ENCODE measurements at regions not wholly inside any gene's neighbourhood (a gene's known extent, or its start where the extent isn't known, plus 50 kb on each side); places are given as distances from the start of the nearest gene placed in this dataset.

GRCh38 chr22:19645391-19645790 lies 68.9 kb upstream of the SEPTIN5 start:
- no peaks in the 10 kb centered on the region for H3K27me3 ChIP-seq
- peaks cover 0 to 18% (median 0%) of the 10 kb centered on the region in 4 donors for H3K9me3 ChIP-seq
- no peaks in the 10 kb centered on the region for H3K4me1 ChIP-seq
- H3K4me3 ChIP-seq, result no peak overlapping the region
- no peaks in the 10 kb centered on the region for H3K36me3 ChIP-seq
- DNase-seq, result peak in 1 of 3 donors; percentile 25
- TF ChIP-seq POLR2A (IDR thresholded peaks at IDR 0.05) (no peak), CTCF (IDR thresholded peaks at IDR 0.05) (no peak)
- no peak overlapping the region for H3K27ac ChIP-seq

- no peak for DNase-seq
Observed at GRCh38 chr22:19645905-19646304, 68.4 kb upstream of the SEPTIN5 start.

GRCh38 chr22:19646383-19646782 lies 67.9 kb upstream of the SEPTIN5 start:
- Histone ChIP-seq H3K27me3 (no peaks in the 10 kb centered on the region), H3K4me3 (no peak overlapping the region), H3K27ac (no peak overlapping the region), H3K9me3 (peaks cover 0 to 18% (median 0%) of the 10 kb centered on the region in 4 donors), H3K36me3 (no peaks in the 10 kb centered on the region), H3K4me1 (no peaks in the 10 kb centered on the region)
- TF ChIP-seq POLR2A (IDR thresholded peaks at IDR 0.05) (no peak), CTCF (IDR thresholded peaks at IDR 0.05) (no peak)
- DNase-seq, result no peak

More at GRCh38 chr22:19645905-19646304, 68.4 kb upstream of the SEPTIN5 start:
- peaks cover 0 to 18% (median 0%) of the 10 kb centered on the region in 4 donors for H3K9me3 ChIP-seq
- H3K4me3 ChIP-seq, result no peak overlapping the region
- H3K27ac ChIP-seq, result no peak overlapping the region
- no peaks in the 10 kb centered on the region for H3K36me3 ChIP-seq
- TF ChIP-seq POLR2A (IDR thresholded peaks at IDR 0.05) (no peak), CTCF (IDR thresholded peaks at IDR 0.05) (no peak)
- no peaks in the 10 kb centered on the region for H3K27me3 ChIP-seq
- no peaks in the 10 kb centered on the region for H3K4me1 ChIP-seq

GRCh38 chr22:19648419-19648929 lies 65.8 kb upstream of the SEPTIN5 start:
- Histone ChIP-seq H3K4me3 (no peak overlapping the region), H3K27ac (no peak overlapping the region), H3K27me3 (no peaks in the 10 kb centered on the region), H3K9me3 (peaks cover 0 to 18% (median 0%) of the 10 kb centered on the region in 4 donors), H3K36me3 (no peaks in the 10 kb centered on the region), H3K4me1 (no peaks in the 10 kb centered on the region)
- TF ChIP-seq CTCF (IDR thresholded peaks at IDR 0.05) (no peak), POLR2A (IDR thresholded peaks at IDR 0.05) (no peak)
- DNase-seq, result no peak

GRCh38 chr22:19652316-19652715 lies 62.0 kb upstream of the SEPTIN5 start:
- DNase-seq, result no peak
- no peaks in the 10 kb centered on the region for H3K36me3 ChIP-seq
- H3K9me3 ChIP-seq, result peaks cover 0 to 18% (median 0%) of the 10 kb centered on the region in 4 donors
- no peak overlapping the region for H3K4me3 ChIP-seq
- no peak overlapping the region for H3K27ac ChIP-seq
- H3K4me1 ChIP-seq, result no peaks in the 10 kb centered on the region
- TF ChIP-seq POLR2A (IDR thresholded peaks at IDR 0.05), result no peak
- TF ChIP-seq CTCF (IDR thresholded peaks at IDR 0.05), result no peak
- no peaks in the 10 kb centered on the region for H3K27me3 ChIP-seq

All from Peyer's patch (tissue), 4 donors.